Fibroblast of the aortic adventitia (primary cell): ENCODE measurements at regions not wholly inside any gene's neighbourhood (a gene's known extent, or its start where the extent isn't known, plus 50 kb on each side); places are given as distances from the start of the nearest gene placed in this dataset.

Source experiments
- DNase-seq: peaks from one replicate; pipeline ENCODE4 v3.0.0-alpha.2; 2010; ENCODE audit warnings: low read depth
- H3K4me3 ChIP-seq: 2 replicates; pipeline ENCODE4 v1.5.1; 2011; ENCODE audit warnings: low read depth, mild to moderate bottlenecking, control low read depth, low read length, moderate library complexity
- TF ChIP-seq, protein P1 (sequence below): IDR thresholded peaks from 2 replicates; pipeline ENCODE4 v1.5.1; 2011; ENCODE audit warnings: mild to moderate bottlenecking, low read length, control low read depth, inconsistent platforms; ENCODE audit not compliant: insufficient read depth

DNA sequence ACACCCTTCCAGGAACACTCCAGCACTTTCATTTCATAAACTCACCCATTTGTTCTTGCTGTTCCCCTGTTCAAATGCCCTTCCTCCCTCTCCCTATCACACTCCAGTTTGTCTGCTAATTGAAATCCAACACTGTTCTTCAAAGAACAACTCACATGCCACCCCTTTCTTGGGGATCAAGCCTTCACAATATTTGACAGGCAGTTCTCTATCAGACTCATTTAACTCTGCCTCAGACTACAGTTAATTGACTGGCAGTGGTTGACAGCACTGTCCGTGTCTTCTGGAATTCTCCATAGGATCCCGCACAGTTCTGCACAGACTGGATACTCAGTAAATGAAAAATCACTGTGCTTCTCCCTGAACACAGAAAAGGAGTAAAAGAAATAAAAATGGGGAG is 87.8 kb downstream of the PMP22 start:
- TF ChIP-seq, protein P1, sequence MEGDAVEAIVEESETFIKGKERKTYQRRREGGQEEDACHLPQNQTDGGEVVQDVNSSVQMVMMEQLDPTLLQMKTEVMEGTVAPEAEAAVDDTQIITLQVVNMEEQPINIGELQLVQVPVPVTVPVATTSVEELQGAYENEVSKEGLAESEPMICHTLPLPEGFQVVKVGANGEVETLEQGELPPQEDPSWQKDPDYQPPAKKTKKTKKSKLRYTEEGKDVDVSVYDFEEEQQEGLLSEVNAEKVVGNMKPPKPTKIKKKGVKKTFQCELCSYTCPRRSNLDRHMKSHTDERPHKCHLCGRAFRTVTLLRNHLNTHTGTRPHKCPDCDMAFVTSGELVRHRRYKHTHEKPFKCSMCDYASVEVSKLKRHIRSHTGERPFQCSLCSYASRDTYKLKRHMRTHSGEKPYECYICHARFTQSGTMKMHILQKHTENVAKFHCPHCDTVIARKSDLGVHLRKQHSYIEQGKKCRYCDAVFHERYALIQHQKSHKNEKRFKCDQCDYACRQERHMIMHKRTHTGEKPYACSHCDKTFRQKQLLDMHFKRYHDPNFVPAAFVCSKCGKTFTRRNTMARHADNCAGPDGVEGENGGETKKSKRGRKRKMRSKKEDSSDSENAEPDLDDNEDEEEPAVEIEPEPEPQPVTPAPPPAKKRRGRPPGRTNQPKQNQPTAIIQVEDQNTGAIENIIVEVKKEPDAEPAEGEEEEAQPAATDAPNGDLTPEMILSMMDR = no peak
- H3K4me3 ChIP-seq = no peak overlapping the region
- DNase-seq = no peak

DNA sequence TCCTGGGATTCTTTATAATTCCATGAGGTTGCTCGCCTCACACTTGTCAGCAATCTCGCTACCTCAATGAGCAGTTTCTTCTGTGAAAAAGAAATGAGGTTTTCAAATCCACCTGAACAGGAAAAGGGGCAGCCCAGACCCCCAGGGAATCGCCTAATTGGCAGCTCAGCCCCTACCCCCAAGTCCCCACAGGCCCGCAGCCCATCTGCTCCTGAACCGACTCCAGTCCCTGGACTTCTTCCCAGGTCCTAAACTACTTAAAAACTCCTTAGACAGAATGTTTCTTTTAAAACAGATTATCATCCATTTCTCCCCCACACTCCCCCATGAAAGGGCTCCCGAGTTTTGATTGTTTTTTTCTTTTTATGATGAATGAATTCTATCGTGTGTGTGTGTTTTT is 89.8 kb downstream of the PMP22 start:
- H3K4me3 ChIP-seq = no peak overlapping the region
- TF ChIP-seq, protein P1 = no peak
- DNase-seq = no peak

DNA sequence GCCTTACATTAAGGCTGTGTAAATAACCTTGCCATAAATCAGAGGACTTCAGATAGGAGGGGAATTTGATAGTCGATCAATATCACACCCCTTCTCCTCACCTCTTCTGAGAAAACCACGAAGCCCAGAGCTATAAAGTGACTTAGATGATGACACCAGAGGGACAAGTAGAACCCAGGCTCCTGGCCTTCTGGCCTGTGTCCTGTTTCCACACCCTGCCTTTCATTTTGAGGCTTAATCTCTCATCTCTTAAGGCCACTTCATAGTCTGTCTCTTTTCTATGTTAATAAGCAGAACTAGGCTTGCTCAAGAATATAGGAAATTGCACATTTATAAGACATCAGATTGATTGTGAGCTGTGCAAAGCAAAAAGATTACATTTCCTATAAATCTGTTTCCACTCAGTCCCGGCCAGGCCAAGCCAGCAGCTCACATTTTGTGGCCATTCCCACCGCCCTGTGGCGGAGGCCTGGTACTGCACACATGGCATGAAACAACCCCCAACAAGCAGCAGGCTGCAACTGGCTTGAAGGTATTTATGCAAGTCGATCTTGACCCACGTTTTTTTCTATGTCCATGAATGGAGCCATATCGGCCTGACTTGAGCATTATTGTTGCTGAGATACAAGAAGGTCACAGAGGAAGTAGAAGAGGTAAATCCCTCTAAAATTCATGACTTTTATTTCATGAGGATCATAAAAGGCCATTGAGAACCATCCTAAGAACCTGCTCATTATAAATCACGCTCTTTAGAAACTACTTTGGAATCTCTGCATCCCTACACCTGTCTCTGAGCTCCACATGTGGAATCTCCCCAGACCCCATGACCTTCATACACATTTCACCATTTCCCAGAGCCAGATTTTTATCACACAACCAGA is 93.7 kb downstream of the PMP22 start:
- peak; percentile 71 for DNase-seq
- TF ChIP-seq, protein P1 = peak; percentile 95

DNA sequence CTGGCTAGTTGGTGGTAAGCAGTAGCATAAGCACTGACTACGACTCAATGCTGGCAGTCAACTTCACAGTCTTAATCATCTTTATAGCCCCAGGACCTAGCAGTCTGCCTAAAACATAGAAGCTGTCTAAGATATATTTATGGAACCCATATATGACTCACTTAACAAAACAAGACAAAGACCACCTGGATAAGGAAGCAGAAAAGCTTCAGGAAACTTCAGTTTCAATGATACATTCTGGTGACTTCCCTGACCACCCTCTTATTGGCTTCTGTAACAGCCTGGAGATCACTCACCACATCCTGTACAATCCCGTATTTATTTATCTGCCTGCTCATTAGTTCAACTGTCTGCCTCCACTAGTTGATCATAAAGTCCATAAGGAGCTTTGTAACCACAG is 95.5 kb downstream of the PMP22 start:
- DNase-seq = no peak
- TF ChIP-seq, protein P1 = no peak
- H3K4me3 ChIP-seq = no peak overlapping the region

More for the DNA sequence above, 93.7 kb downstream of the PMP22 start:
- no peak overlapping the region for H3K4me3 ChIP-seq

DNA sequence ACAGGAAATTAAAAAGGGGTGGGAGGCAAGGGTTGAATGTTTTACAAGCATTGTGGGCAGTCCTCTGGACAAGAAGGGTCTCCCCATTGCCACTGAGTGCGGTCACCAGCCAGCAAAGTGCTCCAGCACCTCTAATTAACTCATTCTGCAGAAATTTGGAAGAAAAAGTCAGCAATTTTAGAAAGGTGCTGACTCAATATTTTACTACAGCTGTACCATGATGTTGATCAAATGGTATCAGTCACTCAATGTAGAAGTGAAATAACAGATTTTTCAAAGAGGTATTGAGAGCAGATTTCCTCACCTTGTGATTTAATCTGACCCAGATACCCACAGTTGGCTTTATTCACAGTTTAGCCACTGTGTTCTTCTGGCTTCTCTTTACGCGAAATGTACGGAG is 96.7 kb downstream of the PMP22 start:
- no peak overlapping the region for H3K4me3 ChIP-seq
- TF ChIP-seq, protein P1 = no peak
- DNase-seq = no peak

DNA sequence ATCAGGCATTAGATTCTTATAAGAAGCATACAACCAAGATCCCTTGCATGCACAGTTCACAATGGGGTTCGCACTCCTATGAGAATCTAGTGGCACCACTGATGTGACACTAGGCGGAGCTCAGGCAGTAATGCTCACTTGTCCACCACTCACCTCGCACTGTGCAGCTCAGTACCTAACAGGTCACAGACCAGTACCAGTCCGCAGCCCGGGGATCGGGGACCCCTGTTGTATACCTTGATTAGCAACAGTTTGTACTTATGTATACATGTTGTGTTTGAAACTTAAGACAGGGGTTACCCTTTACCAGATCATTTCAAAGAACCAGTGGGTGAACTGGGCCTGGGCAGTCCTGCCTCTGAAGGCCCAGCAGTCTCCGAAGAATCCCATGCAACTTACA is 103.7 kb downstream of the PMP22 start:
- TF ChIP-seq, protein P1 = no peak
- no peak for DNase-seq
- no peak overlapping the region for H3K4me3 ChIP-seq
